HG02588 (cell line): ENCODE measurements at regions not wholly inside any gene's neighbourhood (a gene's known extent, or its start where the extent isn't known, plus 50 kb on each side); places are given as distances from the start of the nearest gene placed in this dataset.
"Not testable (repeated sequence)": the region's sequence is repeated elsewhere in the genome, so short reads cannot be mapped to it uniquely, and the experiment has no call there.

Experiments
- ATAC-seq: cut with Tn5 transposase; IDR thresholded peaks from one replicate; pipeline ENCODE4 v1.9.1; 2021; ENCODE audit warnings: mild to moderate bottlenecking, moderate library complexity; ENCODE audit not compliant: unreplicated experiment

GRCh38 chrY:3037471-3037870, 102.3 kb downstream of the ZFY start:
- no peak for ATAC-seq

GRCh38 chrY:3040415-3040814, 105.2 kb downstream of the ZFY start:
- no peak for ATAC-seq

GRCh38 chrY:3041985-3042384, 106.8 kb downstream of the ZFY start:
- peak; percentile 54 for ATAC-seq

- no peak for ATAC-seq
These were observed 107.7 kb downstream of the ZFY start for GRCh38 chrY:3042901-3043300.

- no peak for ATAC-seq
These were observed 109.9 kb downstream of the ZFY start for GRCh38 chrY:3045048-3045447.

GRCh38 chrY:3055496-3055895, 120.3 kb downstream of the ZFY start:
- not testable (repeated sequence) for ATAC-seq

DNA sequence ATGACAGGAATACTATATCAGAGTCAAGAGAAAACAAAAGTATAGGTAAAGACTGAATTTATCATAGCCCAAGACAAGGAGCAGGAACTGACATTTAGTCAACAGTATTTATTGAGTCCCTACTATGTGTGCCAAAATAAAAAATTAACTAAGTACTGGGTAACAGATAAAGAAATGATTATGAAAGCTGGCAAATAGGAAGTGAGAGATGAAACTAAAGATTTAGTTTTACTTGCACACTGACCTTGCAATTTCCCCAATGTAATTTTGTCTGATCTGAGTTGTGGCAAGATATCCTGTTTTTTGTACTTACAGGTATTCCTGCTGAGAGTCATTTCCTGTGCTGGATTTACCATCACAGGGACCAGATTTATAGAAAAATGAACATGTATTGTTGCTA, 123.2 kb downstream of the ZFY start:
- ATAC-seq, result peak; percentile 67

GRCh38 chrY:3060671-3061070, 125.5 kb downstream of the ZFY start:
- not testable (repeated sequence) for ATAC-seq

- ATAC-seq, result not testable (repeated sequence)
These were observed 153.0 kb downstream of the ZFY start for GRCh38 chrY:3088149-3088548.

GRCh38 chrY:3108674-3109073, 173.5 kb downstream of the ZFY start:
- ATAC-seq, result not testable (repeated sequence)

DNA sequence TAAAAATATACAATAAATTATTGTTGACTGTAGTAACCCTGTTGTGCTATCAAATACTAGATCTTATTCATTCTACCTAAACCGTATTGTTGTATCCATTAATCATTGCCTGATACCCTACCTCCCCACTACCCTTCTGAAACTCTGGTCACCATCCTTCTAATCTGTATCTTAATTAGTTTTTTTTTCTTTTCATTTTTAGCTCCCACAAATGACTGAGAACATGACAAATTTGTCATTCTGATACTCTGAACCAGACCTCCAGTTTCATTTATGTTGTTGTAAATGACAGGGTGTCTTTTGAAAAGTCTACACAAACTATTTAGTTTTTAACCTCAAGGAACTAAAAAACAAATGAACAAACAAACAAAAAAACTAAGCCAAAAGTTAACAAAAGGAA, 185.1 kb downstream of the ZFY start:
- peak; percentile 82 for ATAC-seq

GRCh38 chrY:3120716-3121115, 185.5 kb downstream of the ZFY start:
- ATAC-seq, result peak; percentile 64

GRCh38 chrY:3123482-3123881, 188.3 kb downstream of the ZFY start:
- not testable (repeated sequence) for ATAC-seq

GRCh38 chrY:3171074-3171473, 235.9 kb downstream of the ZFY start:
- not testable (repeated sequence) for ATAC-seq

DNA sequence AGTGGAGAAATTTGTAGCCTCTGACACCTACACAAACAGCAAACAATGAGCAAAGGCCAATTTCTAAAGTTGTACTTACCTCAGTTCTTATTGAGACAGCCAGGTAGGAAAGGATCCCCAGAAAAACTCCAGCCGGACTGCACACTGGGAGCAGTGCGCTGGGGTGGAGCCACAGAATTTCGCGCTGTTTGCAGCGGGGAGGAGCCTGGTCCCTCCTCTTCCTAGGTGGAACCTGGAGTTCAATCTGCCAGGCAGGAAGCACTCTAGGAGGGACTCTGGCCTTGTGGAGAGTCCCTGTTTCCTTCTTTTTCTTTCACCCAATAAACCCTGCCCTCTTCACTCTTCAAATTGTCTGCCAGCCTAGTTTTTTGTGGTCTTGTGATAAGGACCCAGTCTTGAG, 259.9 kb downstream of the ZFY start:
- not testable (repeated sequence) for ATAC-seq

- not testable (repeated sequence) for ATAC-seq
These were observed 267.1 kb downstream of the ZFY start for GRCh38 chrY:3202287-3202686.

- ATAC-seq, result not testable (repeated sequence)
These were observed 271.6 kb downstream of the ZFY start for GRCh38 chrY:3206733-3207132.

DNA sequence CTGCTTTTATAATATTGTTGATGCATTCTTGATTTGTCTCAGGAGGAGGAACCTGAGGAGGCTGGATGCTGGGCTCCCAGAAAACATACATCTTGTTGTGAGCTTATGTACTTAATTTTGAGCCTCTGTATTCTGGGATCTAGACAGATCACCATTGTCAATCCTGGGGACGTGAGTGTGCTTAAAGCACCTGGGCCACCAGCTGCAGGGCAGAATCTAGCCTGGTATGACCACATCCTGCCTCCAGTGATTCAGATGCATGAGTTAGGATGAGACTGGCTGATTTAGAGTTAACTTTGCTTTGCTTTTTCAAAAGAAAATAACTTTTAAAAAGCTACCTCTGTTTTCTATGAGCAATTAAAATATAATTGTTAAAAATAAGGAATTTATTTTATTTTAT, 278.0 kb downstream of the ZFY start:
- ATAC-seq, result peak; percentile 73

DNA sequence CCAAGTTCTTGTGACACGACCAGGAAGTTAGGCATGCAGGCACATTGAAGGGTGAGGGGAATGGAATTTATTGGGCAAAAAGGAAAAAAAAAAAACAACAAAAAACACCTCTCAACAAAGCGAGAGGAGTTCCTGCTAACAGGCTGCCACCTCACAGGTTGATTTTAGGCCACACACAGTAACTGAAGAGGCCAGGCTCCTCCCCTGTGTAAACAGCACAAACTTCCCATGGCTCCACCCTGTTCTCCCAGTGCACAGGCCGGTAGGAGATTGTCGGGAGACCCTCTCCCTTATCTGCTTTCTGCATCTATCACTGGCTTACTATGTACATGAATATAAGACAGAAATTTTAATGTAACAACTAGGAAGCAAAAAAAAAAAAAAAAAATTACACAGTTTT, 283.0 kb downstream of the ZFY start:
- ATAC-seq, result not testable (repeated sequence)

DNA sequence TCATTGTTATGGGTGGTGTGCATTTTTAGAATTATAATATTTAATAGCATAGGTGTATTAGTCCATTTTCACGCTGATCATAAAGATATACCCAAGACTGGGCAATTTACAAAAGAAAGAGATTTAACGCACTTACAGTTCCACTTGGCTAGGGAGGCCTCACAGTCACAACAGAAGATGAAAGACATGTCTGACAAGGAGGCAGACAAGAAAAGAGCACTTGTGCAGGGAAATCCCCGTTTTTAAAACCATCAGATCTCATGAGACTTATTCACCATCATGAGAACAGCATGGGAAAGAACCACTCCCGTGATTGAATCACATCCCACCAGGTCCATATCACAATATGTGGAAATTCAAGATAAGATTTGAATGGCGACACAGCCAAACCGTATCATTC, 283.4 kb downstream of the ZFY start:
- ATAC-seq, result peak; percentile 54

DNA sequence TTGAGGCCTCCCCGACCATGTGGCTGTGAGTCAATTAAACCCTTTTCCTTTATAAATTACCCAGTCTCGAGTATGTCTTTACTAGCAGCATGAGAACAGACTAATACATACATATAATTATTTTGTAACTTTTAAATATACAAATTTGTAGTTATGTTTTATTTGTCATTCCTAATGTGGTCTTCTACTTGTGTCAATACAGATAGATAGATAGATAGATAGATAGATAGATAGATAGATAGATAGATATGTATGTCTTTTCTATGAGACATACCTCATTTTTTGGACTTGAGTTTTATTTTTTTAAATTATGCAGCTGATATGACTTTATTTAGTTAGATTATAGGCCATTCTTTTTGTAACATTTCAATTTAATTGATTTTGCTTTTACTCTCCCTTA, 316.0 kb upstream of the TGIF2LY start:
- not testable (repeated sequence) for ATAC-seq

DNA sequence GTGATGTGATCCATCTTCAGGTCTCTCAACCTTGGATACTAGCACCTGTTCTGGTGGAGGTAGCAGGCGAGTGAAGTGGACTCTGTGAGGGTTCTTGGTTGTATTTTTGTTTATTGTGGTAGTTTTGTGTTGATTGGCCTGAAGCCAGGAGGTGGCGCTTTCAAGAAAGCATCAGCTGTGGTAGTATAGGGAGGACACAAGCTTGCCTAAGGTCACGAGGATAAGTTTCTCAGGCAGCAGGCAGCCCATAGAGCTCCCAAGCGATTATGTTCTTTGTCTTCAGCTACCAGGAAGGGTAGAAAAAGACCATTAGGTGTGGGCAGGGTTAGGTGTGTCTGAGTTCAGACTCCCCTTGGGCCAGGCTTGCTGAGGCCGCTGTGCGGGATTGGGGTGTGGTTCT, 290.8 kb upstream of the TGIF2LY start:
- ATAC-seq, result not testable (repeated sequence)

GRCh38 chrY:3297235-3297634, 281.6 kb upstream of the TGIF2LY start:
- ATAC-seq, result not testable (repeated sequence)

DNA sequence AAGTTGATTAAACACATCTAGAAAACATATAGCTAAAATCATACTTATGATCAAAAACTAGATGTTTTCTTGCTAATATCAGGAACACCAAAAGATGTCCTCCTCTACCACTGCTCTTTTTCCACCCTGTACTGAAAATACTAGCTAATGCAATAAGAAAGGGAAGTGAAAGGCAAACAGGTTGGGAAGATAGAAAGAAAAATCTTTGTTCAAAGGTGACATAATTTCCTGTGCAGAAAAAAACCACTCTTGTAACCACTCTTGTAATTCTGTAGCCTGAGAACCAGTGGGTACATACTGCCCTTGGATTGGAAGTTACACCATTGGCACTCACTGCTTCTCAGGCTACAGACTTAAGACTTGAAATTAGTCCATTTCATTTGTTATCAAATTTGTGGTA, 258.9 kb upstream of the TGIF2LY start:
- ATAC-seq, result not testable (repeated sequence)
